B cell (primary cell): ENCODE measurements at regions not wholly inside any gene's neighbourhood (a gene's known extent, or its start where the extent isn't known, plus 50 kb on each side); places are given as distances from the start of the nearest gene placed in this dataset.

Experiments
- CTCF ChIP-seq: fragments of 200-600 bp; IDR thresholded peaks from one replicate; pipeline ENCODE4 v1.8.0; 2022; ENCODE audit warnings: antibody characterized with exemption, mild to moderate bottlenecking
- EZH2 ChIP-seq: IDR thresholded peaks from 2 replicates; pipeline ENCODE4 v1.6.1; 2012; ENCODE audit warnings: borderline replicate concordance, low read depth, mild to moderate bottlenecking, moderate library complexity, low read length; ENCODE audit not compliant: insufficient read depth, poor library complexity, severe bottlenecking

- TF ChIP-seq CTCF (no peak), EZH2 (no peak)
Observed at GRCh38 chr13:48873587-48873986, 102.1 kb upstream of the FNDC3A start.
